Stimulated activated CD8-positive, alpha-beta memory T cell treated with anti-CD3 and anti-CD28 coated beads, Interleukin-15, amount 100 ng/mL, for 4 hours (primary cell): ENCODE measurements at regions not wholly inside any gene's neighbourhood (a gene's known extent, or its start where the extent isn't known, plus 50 kb on each side); places are given as distances from the start of the nearest gene placed in this dataset.
"Not testable (repeated sequence)": the region's sequence is repeated elsewhere in the genome, so short reads cannot be mapped to it uniquely, and the experiment has no call there.

Experiments used
- DNase-seq, 2 donors: peaks; one replicate each; pipeline ENCODE4 v3.0.0-alpha.2; 2020; ENCODE audit warnings: low read depth in 2 of 2

- no peak for DNase-seq
Observed at GRCh38 chr21:25240974-25241373, 366.3 kb downstream of the MRPL39 start.

DNA sequence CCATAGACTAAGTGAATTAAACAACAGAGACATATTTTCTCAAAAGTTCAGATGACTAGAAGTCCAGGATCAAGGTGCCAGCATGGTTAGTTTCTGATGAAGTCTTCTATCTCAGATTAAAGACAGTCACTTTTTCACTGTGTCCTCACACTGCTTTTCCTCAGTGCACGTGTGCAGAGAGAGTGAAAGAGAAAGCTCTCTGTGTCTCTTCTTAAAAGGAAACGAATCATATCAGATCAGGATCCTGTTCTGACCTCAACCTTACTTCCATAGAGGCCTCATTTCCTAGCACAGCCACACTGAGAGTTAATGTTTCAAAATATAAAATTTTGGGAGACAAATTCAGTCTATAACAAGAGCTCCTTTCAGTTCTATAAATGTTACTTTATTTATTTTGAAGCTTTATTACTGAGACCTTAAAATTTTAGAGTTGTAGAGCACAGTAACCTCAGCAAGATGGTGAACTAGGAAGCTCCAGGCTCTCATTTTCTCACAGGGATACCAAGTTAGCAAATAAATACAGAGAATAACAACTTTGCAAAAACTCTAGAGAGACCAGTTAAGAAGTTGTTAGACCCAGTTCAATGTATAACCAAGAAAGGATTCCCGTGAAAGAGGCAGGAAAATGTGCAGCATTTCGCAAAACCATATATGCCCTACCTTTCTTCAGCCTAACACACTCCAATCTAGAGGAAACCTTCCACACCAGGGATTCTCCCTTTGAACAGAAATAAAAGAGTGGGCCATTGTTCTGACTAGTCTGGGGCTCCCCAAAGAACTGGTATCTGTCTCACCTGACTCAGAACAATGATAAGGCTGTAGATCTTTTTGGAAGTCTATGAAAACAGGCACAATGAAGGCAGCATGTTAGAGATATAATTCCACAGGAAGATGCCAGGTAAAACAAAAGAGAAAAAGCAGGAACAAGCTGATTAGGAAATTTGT, 372.2 kb downstream of the MRPL39 start:
- no peak for DNase-seq

GRCh38 chr21:25220954-25221353, 386.3 kb downstream of the MRPL39 start:
- no peak for DNase-seq

DNA sequence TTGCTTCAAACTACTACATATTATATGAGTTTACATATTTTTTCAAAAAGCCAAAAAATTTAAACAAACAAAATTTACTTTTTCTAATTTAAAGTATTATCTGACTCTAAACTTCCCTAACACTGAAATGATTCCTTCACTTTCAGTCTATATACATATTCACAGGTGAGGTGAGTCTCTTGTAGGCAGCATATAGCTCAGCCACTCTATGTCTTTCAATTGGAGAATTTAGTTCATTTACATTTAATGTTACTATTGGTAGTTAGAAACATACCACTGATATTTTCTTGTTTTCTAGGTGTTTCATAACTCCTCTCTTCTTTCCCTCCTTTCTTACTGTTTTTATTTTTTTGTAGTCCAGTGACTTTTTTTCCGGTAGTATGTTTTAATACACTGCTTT, 387.1 kb downstream of the MRPL39 start:
- no peak for DNase-seq

GRCh38 chr21:25215698-25216384, 391.4 kb downstream of the MRPL39 start:
- no peak for DNase-seq

- no peak for DNase-seq
Observed at GRCh38 chr21:25214676-25215075, 392.6 kb downstream of the MRPL39 start.

GRCh38 chr21:25199944-25200343, 407.3 kb downstream of the MRPL39 start:
- no peak for DNase-seq

DNA sequence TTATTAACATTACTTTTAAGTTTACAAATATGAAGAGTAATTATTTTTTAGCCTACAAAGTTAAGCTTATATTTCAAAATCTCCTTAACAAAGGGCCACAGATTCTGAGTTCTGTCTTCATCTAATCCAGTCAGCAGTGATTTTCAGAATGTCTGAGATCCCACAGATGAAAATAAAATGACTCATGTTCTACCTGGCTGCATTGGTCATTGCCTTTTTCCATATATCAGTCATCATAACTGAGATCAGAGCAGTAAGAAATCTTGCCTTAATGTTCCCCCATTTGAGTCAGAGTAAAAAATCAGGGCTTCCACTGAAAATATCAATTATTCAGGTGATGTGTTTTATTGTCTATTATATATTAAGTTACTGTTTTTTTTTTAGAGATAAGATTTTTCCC, 416.1 kb downstream of the MRPL39 start:
- no peak for DNase-seq

GRCh38 chr21:25189497-25189896, 417.8 kb downstream of the MRPL39 start:
- DNase-seq = no peak

GRCh38 chr21:25188677-25189079, 418.6 kb downstream of the MRPL39 start:
- DNase-seq = no peak

DNA sequence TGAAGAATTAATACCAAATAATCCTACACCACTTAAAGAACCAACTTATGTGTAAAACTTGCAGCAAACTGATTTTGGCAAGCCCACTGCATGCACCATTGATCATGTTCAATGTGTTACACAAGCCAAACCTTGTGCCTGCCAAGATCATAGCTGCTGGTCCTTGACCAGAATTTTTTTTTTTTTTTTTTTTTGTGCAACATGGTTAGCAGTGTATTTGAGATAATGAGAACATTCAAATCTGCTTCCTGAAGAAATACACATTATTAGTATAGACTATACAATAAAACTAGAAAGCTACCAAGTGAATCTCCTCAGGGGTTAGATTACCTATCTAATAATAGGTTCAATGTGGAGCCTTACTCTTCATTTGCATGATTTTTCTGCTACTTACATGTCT, 421.0 kb downstream of the MRPL39 start:
- DNase-seq = no peak

- DNase-seq = no peak
Observed at GRCh38 chr21:25183577-25183976, 423.7 kb downstream of the MRPL39 start.

DNA sequence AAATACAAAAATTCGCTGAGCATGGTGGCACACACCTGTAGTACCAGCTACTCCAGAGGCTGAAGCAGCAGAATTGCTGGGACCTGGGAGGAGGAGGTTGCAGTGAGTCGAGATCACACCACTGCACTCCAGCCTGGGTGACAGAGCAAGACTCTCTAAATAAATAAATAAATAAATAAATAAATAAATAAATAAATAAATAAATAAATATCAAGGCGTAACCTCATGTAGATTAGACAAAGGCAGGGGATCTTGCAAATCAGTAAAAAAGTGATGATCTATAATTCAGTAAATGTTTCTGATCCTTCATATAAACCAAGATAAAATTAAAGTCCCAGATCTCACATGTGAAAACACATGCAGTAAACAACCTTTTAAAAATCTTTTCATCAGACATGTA, 425.6 kb downstream of the MRPL39 start:
- not testable (repeated sequence) for DNase-seq

DNA sequence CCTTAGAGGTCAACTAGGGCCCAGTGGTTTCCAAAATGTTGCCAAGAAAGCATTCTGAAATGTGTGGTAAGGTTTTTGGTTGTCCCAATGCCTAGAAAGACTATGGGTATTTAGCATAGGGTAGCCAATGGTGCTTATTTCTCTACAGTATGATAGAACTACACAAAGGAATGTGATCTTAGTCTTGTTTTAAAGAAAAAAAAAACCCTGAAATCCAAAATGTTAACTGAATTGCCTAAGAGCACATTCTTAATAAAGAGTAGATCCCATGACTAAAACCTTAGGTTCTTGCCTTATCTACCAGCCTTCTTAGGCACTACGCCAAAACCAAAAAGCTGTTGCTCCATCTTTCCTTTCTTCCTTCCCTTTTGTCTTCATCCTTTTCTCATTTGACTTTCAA, 428.2 kb downstream of the MRPL39 start:
- no peak for DNase-seq

DNA sequence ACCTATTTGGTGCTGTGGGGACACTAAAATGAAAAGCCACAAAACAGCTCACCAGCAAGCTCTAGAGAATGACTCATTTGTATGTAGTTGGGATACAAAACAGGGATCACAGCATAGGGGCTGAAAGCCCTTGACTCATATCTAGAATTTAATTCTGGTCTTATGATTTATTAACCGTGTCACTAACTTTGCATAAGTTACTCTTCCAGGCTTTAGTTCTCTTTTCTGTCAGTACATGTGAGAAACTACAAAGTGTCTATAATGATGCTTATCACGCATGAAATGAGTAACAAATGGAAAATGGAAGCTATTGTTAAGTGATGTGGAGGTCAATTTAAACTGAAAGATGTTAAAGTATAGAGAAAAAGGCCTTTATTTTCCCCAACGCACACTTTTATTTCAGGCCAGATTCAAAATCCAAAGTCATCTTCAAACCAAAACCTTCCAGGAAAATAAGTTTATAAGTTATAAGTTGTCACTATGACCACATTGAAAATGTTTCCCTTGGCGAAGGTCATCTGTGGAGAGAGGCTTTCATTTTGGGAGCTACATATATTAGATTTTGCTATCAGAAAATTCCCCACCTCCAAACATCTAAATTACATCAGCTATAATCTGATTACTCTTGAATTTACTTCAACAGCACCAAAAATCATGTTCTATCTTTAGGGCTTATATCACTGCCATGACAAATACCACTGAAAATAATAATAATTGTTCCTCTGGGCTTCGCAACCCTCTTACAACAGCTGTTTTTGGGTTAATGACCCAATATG, 430.5 kb downstream of the MRPL39 start:
- no peak for DNase-seq

- DNase-seq = no peak
Observed at GRCh38 chr21:25175938-25176337, 431.3 kb downstream of the MRPL39 start.

DNA sequence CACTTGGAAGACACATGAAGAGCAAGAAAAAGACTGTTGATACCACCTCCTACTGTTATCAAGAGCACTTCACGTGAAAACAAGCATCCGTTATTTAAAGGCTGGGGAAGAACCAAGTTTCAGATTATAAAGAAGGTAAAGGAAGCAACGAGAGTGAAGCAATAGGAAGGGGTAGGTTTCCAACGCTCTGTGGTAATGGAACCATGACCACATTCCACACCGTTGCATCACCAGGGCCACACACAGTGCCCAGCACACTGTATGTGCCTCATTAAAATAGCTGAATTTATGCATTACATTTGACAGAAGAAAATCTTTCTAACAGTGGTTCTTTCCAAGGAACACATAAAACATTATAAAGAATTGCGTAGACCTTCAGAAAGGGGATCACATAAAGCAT, 435.8 kb downstream of the MRPL39 start:
- no peak for DNase-seq

DNA sequence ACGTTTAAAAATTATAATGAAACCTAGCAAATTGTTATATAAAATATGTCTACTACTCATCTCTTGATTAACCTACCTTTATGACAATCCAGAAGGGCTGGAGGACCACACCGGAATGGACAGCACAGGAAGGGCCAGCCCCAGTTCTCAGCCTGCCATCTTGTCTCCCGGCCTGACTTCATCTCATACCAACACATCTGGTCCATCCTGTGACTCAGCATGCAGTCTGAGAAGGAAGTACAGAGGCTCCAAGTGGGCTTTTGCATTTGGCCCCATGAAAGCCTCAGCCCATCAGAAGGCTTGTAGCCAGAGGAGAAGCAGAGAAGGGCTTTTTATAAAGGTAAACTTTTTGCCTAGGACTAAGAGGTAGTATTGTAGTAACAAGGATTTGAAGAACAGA, 436.6 kb downstream of the MRPL39 start:
- DNase-seq = no peak

DNA sequence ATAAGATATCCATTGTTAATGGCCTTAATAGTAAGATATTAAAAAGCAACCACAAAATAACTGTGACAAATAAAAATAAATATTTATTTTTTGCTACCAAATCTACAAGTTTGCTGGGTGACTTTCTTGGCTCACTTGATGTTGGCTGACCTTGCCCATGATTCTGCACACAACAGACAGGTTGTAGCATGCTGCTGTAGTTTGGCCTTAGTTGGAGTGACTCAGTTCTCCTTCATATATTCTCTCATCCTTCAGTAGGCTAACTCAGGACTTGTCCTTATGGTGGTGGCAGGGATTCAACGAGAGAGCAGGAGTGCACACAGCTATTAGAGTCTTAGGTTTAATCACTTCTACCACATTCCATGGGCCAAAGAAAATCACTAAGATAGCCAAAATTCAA, 437.9 kb downstream of the MRPL39 start:
- no peak for DNase-seq

GRCh38 chr21:25166904-25167303, 440.4 kb downstream of the MRPL39 start:
- DNase-seq = not testable (repeated sequence)

- no peak for DNase-seq
Observed at GRCh38 chr21:25161571-25161970, 445.7 kb downstream of the MRPL39 start.

GRCh38 chr21:25155020-25155419, 452.3 kb downstream of the MRPL39 start:
- not testable (repeated sequence) for DNase-seq
